H9 (cell line): ENCODE measurements at regions not wholly inside any gene's neighbourhood (a gene's known extent, or its start where the extent isn't known, plus 50 kb on each side); places are given as distances from the start of the nearest gene placed in this dataset.
"Not testable (repeated sequence)": the region's sequence is repeated elsewhere in the genome, so short reads cannot be mapped to it uniquely, and the experiment has no call there.

Experiments used
- DNase-seq: peaks from one replicate; pipeline ENCODE4 v3.0.0-alpha.2; 2017
- H2AFZ ChIP-seq: one replicate; pipeline ENCODE4 v1.6.1; 2013; ENCODE audit warnings: mild to moderate bottlenecking, low read length, control low read depth, moderate library complexity
- H2AK5ac ChIP-seq: 2 replicates; pipeline ENCODE4 v1.6.1; 2013; ENCODE audit warnings: low read length, control low read depth, mixed read lengths; ENCODE audit not compliant: insufficient read length
- H2BK120ac ChIP-seq: one replicate; pipeline ENCODE4 v1.6.1; 2013; ENCODE audit warnings: low read depth, mild to moderate bottlenecking, low read length, control low read depth, inconsistent platforms; ENCODE audit not compliant: poor library complexity, severe bottlenecking
- H2BK12ac ChIP-seq: 2 replicates; pipeline ENCODE4 v1.6.1; 2013; ENCODE audit warnings: low read length, control low read depth, mixed read lengths, low read depth; ENCODE audit not compliant: insufficient read length
- H2BK15ac ChIP-seq: 2 replicates; pipeline ENCODE4 v1.6.1; 2013; ENCODE audit warnings: low read depth, low read length, control low read depth
- H2BK20ac ChIP-seq: one replicate; pipeline ENCODE4 v1.6.1; 2013; ENCODE audit warnings: low read depth, mild to moderate bottlenecking, low read length, control low read depth, inconsistent platforms; ENCODE audit not compliant: poor library complexity, severe bottlenecking
- H2BK5ac ChIP-seq: 2 replicates; pipeline ENCODE4 v1.6.1; 2013; ENCODE audit warnings: low read length, control low read depth, mixed read lengths; ENCODE audit not compliant: insufficient read length
- H3K14ac ChIP-seq: 2 replicates; pipeline ENCODE4 v1.6.1; 2013; ENCODE audit warnings: low read length, control low read depth; ENCODE audit not compliant: insufficient read depth
- H3K18ac ChIP-seq: 2 replicates; pipeline ENCODE4 v1.6.1; 2013; ENCODE audit warnings: low read depth, mild to moderate bottlenecking, mixed read lengths, low read length, control low read depth; ENCODE audit not compliant: insufficient read length
- H3K23ac ChIP-seq: 2 replicates; pipeline ENCODE4 v1.6.1; 2013; ENCODE audit warnings: low read length, control low read depth, mixed read lengths, low read depth; ENCODE audit not compliant: insufficient read length
- H3K23me2 ChIP-seq: 2 replicates; pipeline ENCODE4 v1.6.1; 2013; ENCODE audit warnings: low read depth, mild to moderate bottlenecking, mixed read lengths, low read length, control low read depth; ENCODE audit not compliant: insufficient read length, poor library complexity, severe bottlenecking
- H3K27ac ChIP-seq: 2 replicates; pipeline ENCODE4 v1.5.1; 2013; ENCODE audit warnings: low read length, control low read depth, mixed read lengths, low read depth; ENCODE audit not compliant: insufficient read length
- H3K27me3 ChIP-seq: 2 replicates; pipeline ENCODE4 v1.6.1; 2013; ENCODE audit warnings: low read length, control low read depth, inconsistent platforms; ENCODE audit not compliant: insufficient read depth
- H3K4ac ChIP-seq: 2 replicates; pipeline ENCODE4 v1.6.1; 2013; ENCODE audit warnings: low read depth, mild to moderate bottlenecking, control low read depth, inconsistent platforms, low read length, moderate library complexity
- H3K4me1 ChIP-seq: 2 replicates; pipeline ENCODE4 v1.6.1; 2013; ENCODE audit warnings: low read length, control low read depth, inconsistent platforms; ENCODE audit not compliant: insufficient read depth
- H3K4me2 ChIP-seq: 2 replicates; pipeline ENCODE4 v1.6.1; 2013; ENCODE audit warnings: low read length, control low read depth, mixed read lengths; ENCODE audit not compliant: insufficient read length, insufficient read depth
- H3K56ac ChIP-seq: 2 replicates; pipeline ENCODE4 v1.6.1; 2013; ENCODE audit warnings: low read depth, mild to moderate bottlenecking, mixed read lengths, low read length, control low read depth; ENCODE audit not compliant: insufficient read length
- H3K79me1 ChIP-seq: 2 replicates; pipeline ENCODE4 v1.6.1; 2013; ENCODE audit warnings: low read depth, mild to moderate bottlenecking, moderate library complexity, low read length, control low read depth, inconsistent platforms; ENCODE audit not compliant: insufficient read depth, poor library complexity, severe bottlenecking
- H3K79me2 ChIP-seq: 2 replicates; pipeline ENCODE4 v1.6.1; 2013; ENCODE audit warnings: low read length, control low read depth, inconsistent platforms; ENCODE audit not compliant: insufficient read depth
- H3K9ac ChIP-seq: 2 replicates; pipeline ENCODE4 v1.6.1; 2013; ENCODE audit warnings: low read length, control low read depth, mixed read lengths; ENCODE audit not compliant: insufficient read length; ENCODE audit errors: extremely low read depth
- H3K9me3 ChIP-seq: one replicate; pipeline ENCODE4 v1.6.1; 2013; ENCODE audit warnings: low read depth, low read length, inconsistent platforms; ENCODE audit not compliant: control insufficient read depth
- H3T11ph ChIP-seq: one replicate; pipeline ENCODE4 v1.6.1; 2013; ENCODE audit warnings: mild to moderate bottlenecking, low read length, control low read depth, inconsistent platforms
- H4K20me1 ChIP-seq: one replicate; pipeline ENCODE4 v1.6.1; 2013; ENCODE audit not compliant: control insufficient read depth, insufficient read length, insufficient read depth
- H4K5ac ChIP-seq: 2 replicates; pipeline ENCODE4 v1.6.1; 2013; ENCODE audit warnings: low read depth, mild to moderate bottlenecking, mixed read lengths, low read length, control low read depth; ENCODE audit not compliant: insufficient read length
- H4K8ac ChIP-seq: replicated peaks from 2 replicates; pipeline ENCODE4 v1.6.1; 2013; ENCODE audit warnings: low read length, control low read depth, mixed read lengths, low read depth; ENCODE audit not compliant: insufficient read length
- H4K91ac ChIP-seq: 2 replicates; pipeline ENCODE4 v1.6.1; 2013; ENCODE audit warnings: low read depth, mild to moderate bottlenecking, moderate library complexity, mixed read lengths, low read length, control low read depth; ENCODE audit not compliant: insufficient read length
- H3K27ac Mint-ChIP-seq, 3 experiments: 2 replicates in 2 of 3; 3 replicates in 1 of 3; pipeline ENCODE4 v1.8.0; 2020 to 2021; ENCODE audit warnings: mixed read lengths in 3 of 3, mild to moderate bottlenecking in 1 of 3, moderate library complexity in 1 of 3
- H3K27me3 Mint-ChIP-seq: 2 replicates; pipeline ENCODE4 v1.8.0; 2021; ENCODE audit warnings: low read depth, mild to moderate bottlenecking, moderate library complexity, mixed read lengths
- H3K36me3 Mint-ChIP-seq, 3 experiments: 2 replicates in 2 of 3; 3 replicates in 1 of 3; pipeline ENCODE4 v1.8.0; 2020 to 2021; ENCODE audit warnings: low read depth in 3 of 3, mixed read lengths in 3 of 3; ENCODE audit not compliant: insufficient read depth in 1 of 3
- H3K4me1 Mint-ChIP-seq, 2 experiments: 2 replicates each; pipeline ENCODE4 v1.8.0; 2020; ENCODE audit warnings: mixed read lengths in 2 of 2
- H3K4me3 Mint-ChIP-seq, 2 experiments: 2 replicates in 1 of 2; 3 replicates in 1 of 2; pipeline ENCODE4 v1.8.0; 2020 to 2021; ENCODE audit warnings: mild to moderate bottlenecking in 2 of 2, mixed read lengths in 2 of 2, moderate library complexity in 1 of 2
- H3K9me3 Mint-ChIP-seq, 2 experiments: 2 replicates in 1 of 2; 3 replicates in 1 of 2; pipeline ENCODE4 v1.8.0; 2020; ENCODE audit warnings: mild to moderate bottlenecking in 2 of 2, mixed read lengths in 2 of 2, moderate library complexity in 1 of 2
- WGBS: extraction: QIAGEN DNeasy Blood & Tissue Kit; methylation state at CpG from one replicate; pipeline ENCODE4 v1.1.7; 2013; ENCODE audit warnings: missing lambda C conversion rate, low lambda C conversion rate, mixed read lengths; ENCODE audit not compliant: insufficient read length; ENCODE audit errors: extremely low coverage; 5-methylcytosine and 5-hydroxymethylcytosine counted together

DNA sequence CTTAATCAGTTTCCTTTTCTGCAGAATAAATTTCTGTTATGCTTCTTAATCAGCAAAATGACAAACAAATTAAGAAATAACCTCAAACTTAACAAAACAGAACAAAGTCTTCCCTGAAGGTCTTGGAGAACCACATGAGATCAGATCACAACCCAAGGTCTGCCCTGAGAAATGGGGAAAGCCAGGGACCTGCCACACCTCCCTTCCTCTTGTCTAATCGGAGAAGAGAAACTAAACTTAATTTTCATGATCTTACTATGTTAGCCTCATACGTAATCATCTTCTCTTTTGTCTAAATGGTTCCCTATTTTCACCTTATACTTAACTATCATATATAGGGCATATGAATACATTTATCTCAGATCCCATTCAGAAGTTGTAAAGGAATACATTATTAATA is 405.4 kb upstream of the SPATA31A3 start:
- not testable (repeated sequence) for H3K27me3 ChIP-seq, H3K23ac ChIP-seq, H3K23me2 ChIP-seq, H4K20me1 ChIP-seq, H3T11ph ChIP-seq, H3K27ac ChIP-seq, H3K4me1 Mint-ChIP-seq, DNase-seq, H3K56ac ChIP-seq, H3K4me3 Mint-ChIP-seq, H3K27ac Mint-ChIP-seq, H2BK15ac ChIP-seq, H3K27me3 Mint-ChIP-seq, H4K5ac ChIP-seq, H3K36me3 Mint-ChIP-seq, H3K4ac ChIP-seq, H2BK120ac ChIP-seq, H3K18ac ChIP-seq, H3K9me3 Mint-ChIP-seq, H3K14ac ChIP-seq, H2AK5ac ChIP-seq, H3K4me2 ChIP-seq, H3K9ac ChIP-seq, H2BK5ac ChIP-seq, H4K8ac ChIP-seq, H3K9me3 ChIP-seq, H3K79me2 ChIP-seq, H2BK12ac ChIP-seq, H2AFZ ChIP-seq, H3K4me1 ChIP-seq, H3K79me1 ChIP-seq, H2BK20ac ChIP-seq, H4K91ac ChIP-seq
- no CpG with 5 or more reads among the region's 2 CpGs for WGBS

DNA sequence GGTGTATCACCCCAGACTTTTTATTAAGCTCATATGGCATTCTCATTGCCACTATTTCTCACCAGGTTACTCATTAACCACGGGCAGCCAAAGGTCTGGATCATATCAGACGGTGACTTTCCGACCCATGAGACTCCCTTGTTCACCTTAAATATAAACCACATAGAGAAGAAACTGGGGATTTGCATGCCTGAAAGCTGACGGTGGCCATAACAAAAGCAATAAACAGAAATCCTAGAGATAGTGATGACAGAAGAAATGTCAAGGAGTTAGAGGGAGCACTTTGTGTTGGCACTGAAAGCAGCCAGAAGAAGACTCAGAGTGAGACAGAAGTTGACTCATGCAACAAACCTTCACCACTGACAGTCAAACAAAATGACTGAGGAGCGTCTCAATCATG is 402.4 kb upstream of the SPATA31A3 start:
- H4K5ac ChIP-seq, H3K79me1 ChIP-seq, H2BK120ac ChIP-seq: not testable (repeated sequence)

More for the DNA sequence above, 402.4 kb upstream of the SPATA31A3 start:
- not testable (repeated sequence) for H3K4me1 Mint-ChIP-seq, H3K36me3 Mint-ChIP-seq, H3K23me2 ChIP-seq, H3K27ac Mint-ChIP-seq, H3K4me2 ChIP-seq, H4K20me1 ChIP-seq, H3K27ac ChIP-seq, H3K4ac ChIP-seq, H3K4me1 ChIP-seq, H2BK15ac ChIP-seq, H3K27me3 Mint-ChIP-seq, H3K18ac ChIP-seq, H4K91ac ChIP-seq, H2BK20ac ChIP-seq, H3K9me3 Mint-ChIP-seq, H3K27me3 ChIP-seq, H3K9me3 ChIP-seq, DNase-seq, H2AFZ ChIP-seq, H2BK12ac ChIP-seq, H3K56ac ChIP-seq, H3T11ph ChIP-seq, H3K14ac ChIP-seq, H3K9ac ChIP-seq, H3K23ac ChIP-seq, H3K79me2 ChIP-seq, H2BK5ac ChIP-seq, H4K8ac ChIP-seq, H3K4me3 Mint-ChIP-seq, H2AK5ac ChIP-seq
- WGBS = no CpG with 5 or more reads among the region's 5 CpGs
